Calu3 (cell line): ENCODE measurements at regions not wholly inside any gene's neighbourhood (a gene's known extent, or its start where the extent isn't known, plus 50 kb on each side); places are given as distances from the start of the nearest gene placed in this dataset.
"Not testable (repeated sequence)": the region's sequence is repeated elsewhere in the genome, so short reads cannot be mapped to it uniquely, and the experiment has no call there.

Experiments used
- BruUV-seq: library from RNA; stranded (reverse); fragments of 400-500 nt; replicated peaks from 2 replicates; lab custom pipeline; 2021; lab: Mats Ljungman, UMichigan
- CTCF ChIA-PET: fragments of 300-600 bp; sonication (Branson Sonifier 250); formaldehyde crosslinking; loops from one replicate; lab custom pipeline; 2022; ENCODE audit warnings: antibody characterized with exemption; lab: Charles Lee
- DNase-seq: peaks from one replicate; pipeline ENCODE4 v3.0.0; 2022
- H3K27ac Mint-ChIP-seq: one replicate; pipeline ENCODE4 v1.8.0; 2022; ENCODE audit warnings: mixed read lengths; ENCODE audit not compliant: unreplicated experiment
- H3K27me3 Mint-ChIP-seq: one replicate; pipeline ENCODE4 v1.8.0; 2022; ENCODE audit warnings: mixed read lengths; ENCODE audit not compliant: unreplicated experiment
- H3K36me3 Mint-ChIP-seq: one replicate; pipeline ENCODE4 v1.8.0; 2022; ENCODE audit warnings: mild to moderate bottlenecking, moderate library complexity, mixed read lengths; ENCODE audit not compliant: insufficient read depth, unreplicated experiment
- H3K4me1 Mint-ChIP-seq: one replicate; pipeline ENCODE4 v1.8.0; 2022; ENCODE audit warnings: mild to moderate bottlenecking, low read depth, mixed read lengths; ENCODE audit not compliant: unreplicated experiment
- H3K4me3 Mint-ChIP-seq: one replicate; pipeline ENCODE4 v1.8.0; 2022; ENCODE audit warnings: mild to moderate bottlenecking, low read depth, moderate library complexity, mixed read lengths; ENCODE audit not compliant: unreplicated experiment
- H3K9me3 Mint-ChIP-seq: one replicate; pipeline ENCODE4 v1.8.0; 2022; ENCODE audit warnings: low read depth, mixed read lengths; ENCODE audit not compliant: unreplicated experiment
- intact Hi-C: fragments of 100-400 bp; cut with micrococcal nuclease; formaldehyde crosslinking; loops from one replicate; pipeline ENCODE4 v1.10.0; 2022; ENCODE audit not compliant: unreplicated experiment
- TF ChIP-seq, protein P1 (sequence below): fragments of 200-600 bp; IDR thresholded peaks from one replicate; pipeline ENCODE4 v1.8.0; 2022; ENCODE audit warnings: antibody characterized with exemption; ENCODE audit not compliant: unreplicated experiment

DNA sequence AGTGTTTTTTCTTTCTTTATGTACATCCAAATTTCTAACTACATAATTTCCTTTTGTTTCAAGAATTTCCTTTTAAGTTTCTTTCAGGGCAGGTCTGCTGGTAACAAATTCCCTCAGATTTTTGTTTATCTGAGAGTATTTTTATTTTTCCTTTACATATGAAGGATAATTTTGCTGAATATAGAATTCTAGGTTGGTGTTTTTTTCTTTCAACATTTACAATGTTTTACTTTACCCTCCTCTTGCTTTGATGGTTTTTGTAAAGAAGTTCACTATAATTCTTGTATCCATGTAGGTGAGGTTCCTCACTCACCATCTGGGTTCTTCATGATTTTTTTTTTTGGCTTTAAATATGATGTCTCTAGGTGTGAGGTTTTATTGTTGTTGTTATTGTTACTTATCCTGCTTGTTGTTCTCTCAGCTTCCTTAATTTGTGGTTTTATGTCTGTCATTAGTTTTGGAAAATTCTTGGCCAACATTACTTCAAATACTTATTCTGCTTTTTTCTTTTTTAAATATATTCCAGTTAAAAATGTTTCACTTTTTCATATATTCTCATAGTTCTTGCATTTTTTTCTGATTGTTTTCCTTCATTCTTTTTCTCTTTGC lies 580.1 kb upstream of the CITED2 start:
- no TSS peak for BruUV-seq

DNA sequence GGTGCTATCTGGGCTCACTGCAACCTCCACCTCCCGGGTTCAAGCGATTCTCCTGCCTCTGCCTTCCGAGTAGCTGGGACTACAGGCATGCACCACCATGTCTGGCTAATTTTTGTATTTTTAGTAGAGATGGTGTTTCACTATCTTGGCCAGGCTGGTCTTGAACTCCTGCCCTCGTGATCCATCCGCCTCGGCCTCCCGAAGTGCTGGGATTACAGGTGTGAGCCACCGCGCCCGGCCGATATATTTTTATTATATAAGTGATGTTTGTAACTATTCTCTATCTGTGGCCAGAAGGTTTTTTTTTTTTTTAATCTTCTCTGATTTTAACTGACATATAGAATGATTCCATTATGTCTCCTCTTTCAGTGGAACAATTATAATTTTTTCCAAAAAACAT lies 579.3 kb upstream of the CITED2 start:
- intact Hi-C loops, H3K27ac Mint-ChIP-seq, DNase-seq, H3K9me3 Mint-ChIP-seq, H3K4me1 Mint-ChIP-seq, H3K27me3 Mint-ChIP-seq, H3K4me3 Mint-ChIP-seq, H3K36me3 Mint-ChIP-seq, BruUV-seq, CTCF ChIA-PET: not testable (repeated sequence)

More for the DNA sequence above, 580.1 kb upstream of the CITED2 start:
- CTCF ChIA-PET = no interaction called here
- TF ChIP-seq, protein P1, sequence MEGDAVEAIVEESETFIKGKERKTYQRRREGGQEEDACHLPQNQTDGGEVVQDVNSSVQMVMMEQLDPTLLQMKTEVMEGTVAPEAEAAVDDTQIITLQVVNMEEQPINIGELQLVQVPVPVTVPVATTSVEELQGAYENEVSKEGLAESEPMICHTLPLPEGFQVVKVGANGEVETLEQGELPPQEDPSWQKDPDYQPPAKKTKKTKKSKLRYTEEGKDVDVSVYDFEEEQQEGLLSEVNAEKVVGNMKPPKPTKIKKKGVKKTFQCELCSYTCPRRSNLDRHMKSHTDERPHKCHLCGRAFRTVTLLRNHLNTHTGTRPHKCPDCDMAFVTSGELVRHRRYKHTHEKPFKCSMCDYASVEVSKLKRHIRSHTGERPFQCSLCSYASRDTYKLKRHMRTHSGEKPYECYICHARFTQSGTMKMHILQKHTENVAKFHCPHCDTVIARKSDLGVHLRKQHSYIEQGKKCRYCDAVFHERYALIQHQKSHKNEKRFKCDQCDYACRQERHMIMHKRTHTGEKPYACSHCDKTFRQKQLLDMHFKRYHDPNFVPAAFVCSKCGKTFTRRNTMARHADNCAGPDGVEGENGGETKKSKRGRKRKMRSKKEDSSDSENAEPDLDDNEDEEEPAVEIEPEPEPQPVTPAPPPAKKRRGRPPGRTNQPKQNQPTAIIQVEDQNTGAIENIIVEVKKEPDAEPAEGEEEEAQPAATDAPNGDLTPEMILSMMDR = no peak
- no peak for DNase-seq
- H3K4me3 Mint-ChIP-seq = no peak overlapping the region
- no peaks in the 10 kb centered on the region for H3K9me3 Mint-ChIP-seq
- H3K36me3 Mint-ChIP-seq = no peaks in the 10 kb centered on the region
- peaks cover 6% of the 10 kb centered on the region for H3K4me1 Mint-ChIP-seq
- H3K27me3 Mint-ChIP-seq = no peaks in the 10 kb centered on the region
- no peak overlapping the region for H3K27ac Mint-ChIP-seq
- intact Hi-C loops = no loop called here

DNA sequence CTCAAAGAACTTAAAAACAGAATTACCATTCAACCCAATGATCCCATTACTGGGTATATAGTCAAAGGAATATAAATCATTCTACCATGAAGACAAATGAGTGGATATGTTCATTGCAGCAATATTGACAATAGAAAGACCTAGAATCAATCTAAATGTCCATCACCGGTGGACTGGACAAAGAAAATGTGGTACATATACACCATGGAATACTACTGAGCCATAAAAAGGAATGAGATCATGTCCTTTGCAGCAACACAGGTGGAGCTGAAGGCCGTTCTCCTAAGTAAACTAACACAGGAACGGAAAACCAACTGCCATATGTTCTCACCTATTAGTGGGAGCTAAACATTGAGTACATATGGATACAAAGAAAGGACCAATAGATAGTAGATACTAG lies 576.7 kb upstream of the CITED2 start:
- no TSS peak for BruUV-seq
- Mint-ChIP-seq H3K27ac (no peak overlapping the region), H3K4me1 (peaks cover 6% of the 10 kb centered on the region), H3K9me3 (no peaks in the 10 kb centered on the region), H3K27me3 (no peaks in the 10 kb centered on the region), H3K4me3 (no peak overlapping the region), H3K36me3 (no peaks in the 10 kb centered on the region)
- intact Hi-C loops = no loop called here
- CTCF ChIA-PET = no interaction called here
- no peak for DNase-seq
- TF ChIP-seq, protein P1 = no peak

DNA sequence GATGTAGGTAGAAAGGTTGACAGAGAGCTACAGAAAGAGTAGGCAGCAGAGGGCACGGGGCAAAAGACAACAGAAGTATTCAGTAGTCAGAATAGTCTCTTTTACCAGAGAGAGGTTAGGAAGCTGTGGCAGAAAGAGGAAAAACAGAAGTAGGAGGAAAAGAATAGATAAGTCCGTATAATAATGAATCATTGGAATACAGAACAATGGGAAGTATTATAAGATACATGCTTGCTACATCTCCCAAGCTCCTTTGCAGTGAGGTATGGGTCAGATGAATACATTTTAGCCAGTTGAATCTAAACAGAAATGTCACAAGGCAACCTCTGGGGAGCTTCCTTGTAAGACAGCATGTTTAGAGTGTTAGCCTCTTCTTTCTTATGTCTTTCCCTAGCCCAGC lies 570.5 kb upstream of the CITED2 start:
- intact Hi-C loops = no loop called here
- TF ChIP-seq, protein P1 = no peak
- Mint-ChIP-seq H3K4me3 (no peak overlapping the region), H3K36me3 (no peaks in the 10 kb centered on the region), H3K4me1 (peaks cover 30% of the 10 kb centered on the region), H3K27me3 (no peaks in the 10 kb centered on the region), H3K9me3 (no peaks in the 10 kb centered on the region), H3K27ac (no peak overlapping the region)
- CTCF ChIA-PET = no interaction called here
- BruUV-seq = no TSS peak
- no peak for DNase-seq

DNA sequence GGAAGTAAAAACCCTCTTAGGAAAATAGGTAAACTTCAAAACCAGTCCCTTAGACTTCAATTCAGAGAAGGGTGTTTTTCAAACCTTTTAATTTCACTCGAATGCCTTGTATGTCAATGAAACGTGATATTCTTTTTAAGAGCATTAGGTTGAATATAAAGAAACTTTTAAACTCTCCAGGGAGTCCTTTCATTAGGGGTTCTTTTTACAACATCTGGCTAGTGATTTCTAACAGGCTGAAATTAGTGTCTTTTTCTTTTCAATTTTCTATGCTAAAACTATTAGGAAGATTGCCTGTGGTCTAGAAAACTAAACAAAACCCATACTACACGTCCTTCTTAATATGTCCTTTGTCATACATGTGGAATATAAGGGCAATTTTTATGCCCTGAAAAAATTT lies 569.7 kb upstream of the CITED2 start:
- CTCF ChIA-PET = no interaction called here
- intact Hi-C loops = no loop called here
- no peak overlapping the region for H3K4me3 Mint-ChIP-seq
- no peaks in the 10 kb centered on the region for H3K36me3 Mint-ChIP-seq
- H3K9me3 Mint-ChIP-seq = no peaks in the 10 kb centered on the region
- no peak for DNase-seq
- H3K4me1 Mint-ChIP-seq = peaks cover 30% of the 10 kb centered on the region
- TF ChIP-seq, protein P1 = no peak
- H3K27ac Mint-ChIP-seq = peak overlapping the region; percentile 41
- H3K27me3 Mint-ChIP-seq = no peaks in the 10 kb centered on the region
- no TSS peak for BruUV-seq
